GM23338 (cell line): ENCODE measurements at regions not wholly inside any gene's neighbourhood (a gene's known extent, or its start where the extent isn't known, plus 50 kb on each side); places are given as distances from the start of the nearest gene placed in this dataset.

ENCODE experiments used
- ATAC-seq: fragments of 200-7000 bp; cut with Tn5 transposase; 3 replicates; pipeline ENCODE4 v1.9.1; 2020
- DNase-seq: peaks from one replicate; pipeline ENCODE4 v3.0.0-alpha.2; 2015; ENCODE audit warnings: low spot score
- H2AFZ ChIP-seq: fragments of 200-600 bp; sonication (generic); 2 replicates; pipeline ENCODE4 v1.8.0; 2016; ENCODE audit warnings: antibody characterized with exemption, mild to moderate bottlenecking, moderate library complexity
- H3F3A ChIP-seq: fragments of 200-600 bp; sonication (generic); replicated peaks from 2 replicates; pipeline ENCODE4 v1.8.0; 2017; ENCODE audit warnings: antibody characterized with exemption, mixed run types, low read depth
- H3K27ac ChIP-seq: fragments of 200-600 bp; sonication (generic); 2 replicates; pipeline ENCODE4 v1.6.1; 2016; ENCODE audit warnings: low read depth
- H3K27me3 ChIP-seq: fragments of 200-600 bp; sonication (generic); 2 replicates; pipeline ENCODE4 v1.8.0; 2016; ENCODE audit warnings: mild to moderate bottlenecking, mixed run types, moderate library complexity; ENCODE audit not compliant: insufficient read depth
- H3K36me3 ChIP-seq: fragments of 200-600 bp; sonication (generic); 2 replicates; pipeline ENCODE4 v1.8.0; 2016; ENCODE audit warnings: mild to moderate bottlenecking; ENCODE audit not compliant: insufficient read depth
- H3K4me1 ChIP-seq: fragments of 200-600 bp; sonication (generic); 2 replicates; pipeline ENCODE4 v1.8.0; 2016; ENCODE audit warnings: mild to moderate bottlenecking, moderate library complexity; ENCODE audit not compliant: insufficient read depth
- H3K4me2 ChIP-seq: fragments of 200-600 bp; sonication (generic); 2 replicates; pipeline ENCODE4 v1.7.1; 2017; ENCODE audit warnings: mixed run types
- H3K4me3 ChIP-seq: fragments of 200-600 bp; sonication (generic); 2 replicates; pipeline ENCODE4 v1.6.1; 2016; ENCODE audit warnings: mixed run types
- H3K79me2 ChIP-seq: fragments of 200-600 bp; sonication (generic); replicated peaks from 2 replicates; pipeline ENCODE4 v1.8.0; 2017; ENCODE audit warnings: mild to moderate bottlenecking; ENCODE audit not compliant: insufficient read depth
- H3K9me2 ChIP-seq: fragments of 200-600 bp; sonication (generic); 2 replicates; pipeline ENCODE4 v1.8.0; 2017; ENCODE audit not compliant: insufficient read depth
- H4K20me1 ChIP-seq: fragments of 200-600 bp; sonication (generic); replicated peaks from 2 replicates; pipeline ENCODE4 v1.8.0; 2017; ENCODE audit warnings: mild to moderate bottlenecking; ENCODE audit not compliant: insufficient read depth
- H3K27ac Mint-ChIP-seq: 2 replicates; pipeline ENCODE4 v1.8.0; 2020; ENCODE audit warnings: inconsistent platforms, mild to moderate bottlenecking, moderate library complexity, mixed read lengths
- H3K27me3 Mint-ChIP-seq: 3 replicates; pipeline ENCODE4 v1.8.0; 2022; ENCODE audit warnings: low read depth, mild to moderate bottlenecking, moderate library complexity, mixed read lengths, inconsistent platforms; ENCODE audit not compliant: insufficient read depth, poor library complexity
- H3K36me3 Mint-ChIP-seq: 3 replicates; pipeline ENCODE4 v1.8.0; 2021; ENCODE audit warnings: low read depth, mild to moderate bottlenecking, inconsistent platforms, moderate library complexity, mixed read lengths
- H3K4me1 Mint-ChIP-seq: 3 replicates; pipeline ENCODE4 v1.8.0; 2020; ENCODE audit warnings: mild to moderate bottlenecking, inconsistent platforms, mixed read lengths
- H3K4me3 Mint-ChIP-seq: 3 replicates; pipeline ENCODE4 v1.8.0; 2021; ENCODE audit warnings: moderate library complexity, mild to moderate bottlenecking, inconsistent platforms, mixed read lengths
- H3K9me3 Mint-ChIP-seq: 3 replicates; pipeline ENCODE4 v1.8.0; 2020; ENCODE audit warnings: moderate library complexity, mild to moderate bottlenecking, inconsistent platforms, mixed read lengths
- CREB1 ChIP-seq: fragments of 250-450 bp; sonication (Bioruptor Pico); IDR thresholded peaks from 2 replicates; pipeline ENCODE4 v1.5.0; 2020; ENCODE audit warnings: low read depth, mild to moderate bottlenecking, moderate library complexity
- ETS1 ChIP-seq: IDR thresholded peaks from 2 replicates; pipeline ENCODE4 v1.6.1; 2016; ENCODE audit warnings: antibody characterized with exemption
- EZH2 ChIP-seq: fragments of 200-600 bp; sonication (generic); IDR thresholded peaks from one replicate; pipeline ENCODE4 v1.8.0; 2017; ENCODE audit warnings: antibody characterized with exemption, mild to moderate bottlenecking, low read depth; ENCODE audit not compliant: unreplicated experiment
- EZH2phosphoT487 ChIP-seq: fragments of 200-600 bp; sonication (generic); IDR thresholded peaks from one replicate; pipeline ENCODE4 v1.8.1; 2018; ENCODE audit warnings: antibody characterized with exemption; ENCODE audit not compliant: unreplicated experiment
- JUNB ChIP-seq: IDR thresholded peaks from one replicate; pipeline ENCODE4 v1.6.1; 2016; ENCODE audit warnings: antibody characterized with exemption; ENCODE audit not compliant: unreplicated experiment
- NANOG ChIP-seq: IDR thresholded peaks from 2 replicates; pipeline ENCODE4 v1.6.1; 2016; ENCODE audit warnings: antibody characterized with exemption, borderline replicate concordance
- POLR2AphosphoS5 ChIP-seq: IDR thresholded peaks from 2 replicates; pipeline ENCODE4 v1.6.1; 2016; ENCODE audit warnings: antibody characterized with exemption, low read depth
- REST ChIP-seq: IDR thresholded peaks from one replicate; pipeline ENCODE4 v1.6.1; 2018; ENCODE audit warnings: antibody characterized with exemption; ENCODE audit not compliant: unreplicated experiment
- STAT1 ChIP-seq: IDR thresholded peaks from one replicate; pipeline ENCODE4 v1.6.1; 2016; ENCODE audit warnings: antibody characterized with exemption; ENCODE audit not compliant: unreplicated experiment
- ZNF114 ChIP-seq: fragments of 250-450 bp; sonication (Bioruptor Pico); IDR thresholded peaks from 2 replicates; pipeline ENCODE4 v1.5.0; 2020; ENCODE audit warnings: mild to moderate bottlenecking, moderate library complexity
- ZNF331 ChIP-seq: fragments of 250-450 bp; sonication (Bioruptor Pico); IDR thresholded peaks from 2 replicates; pipeline ENCODE4 v1.5.0; 2020; ENCODE audit warnings: low read depth, mild to moderate bottlenecking, moderate library complexity
- TF ChIP-seq, protein P1 (sequence below), 2 experiments: fragments of 200-600 bp in 1 of 2; sonication (generic) in 1 of 2; conservative IDR thresholded peaks; 2 replicates each; pipeline versions ENCODE4 v1.5.1 to v1.6.1; 2016 to 2017; ENCODE audit warnings: antibody characterized with exemption in 2 of 2, low read depth in 2 of 2, mild to moderate bottlenecking in 2 of 2, moderate library complexity in 1 of 2
- TF ChIP-seq, protein P2 (sequence below): fragments of 250-450 bp; sonication (Bioruptor Pico); IDR thresholded peaks from 2 replicates; pipeline ENCODE4 v1.5.0; 2020; ENCODE audit warnings: mild to moderate bottlenecking, moderate library complexity

- Histone ChIP-seq H4K20me1 (no peaks in the 10 kb centered on the region), H3F3A (no peaks in the 10 kb centered on the region), H3K4me3 (no peak overlapping the region), H3K4me2 (no peak overlapping the region), H3K27ac (no peak overlapping the region), H3K36me3 (no peaks in the 10 kb centered on the region), H3K27me3 (no peaks in the 10 kb centered on the region), H3K79me2 (no peaks in the 10 kb centered on the region), H3K4me1 (peaks cover 17% of the 10 kb centered on the region), H2AFZ (no peak overlapping the region), H3K9me2 (peaks cover 10% of the 10 kb centered on the region; the same call in 1 of the 2 replicates)
- TF ChIP-seq EZH2: no peak
- TF ChIP-seq JUNB: no peak
- TF ChIP-seq POLR2AphosphoS5: no peak
- TF ChIP-seq EZH2phosphoT487: no peak
- TF ChIP-seq ZNF331 (CRISPR knock-in tag): no peak
- TF ChIP-seq CREB1 (CRISPR knock-in tag): no peak
- TF ChIP-seq STAT1: no peak
- TF ChIP-seq ETS1: no peak
- TF ChIP-seq, protein P1, sequence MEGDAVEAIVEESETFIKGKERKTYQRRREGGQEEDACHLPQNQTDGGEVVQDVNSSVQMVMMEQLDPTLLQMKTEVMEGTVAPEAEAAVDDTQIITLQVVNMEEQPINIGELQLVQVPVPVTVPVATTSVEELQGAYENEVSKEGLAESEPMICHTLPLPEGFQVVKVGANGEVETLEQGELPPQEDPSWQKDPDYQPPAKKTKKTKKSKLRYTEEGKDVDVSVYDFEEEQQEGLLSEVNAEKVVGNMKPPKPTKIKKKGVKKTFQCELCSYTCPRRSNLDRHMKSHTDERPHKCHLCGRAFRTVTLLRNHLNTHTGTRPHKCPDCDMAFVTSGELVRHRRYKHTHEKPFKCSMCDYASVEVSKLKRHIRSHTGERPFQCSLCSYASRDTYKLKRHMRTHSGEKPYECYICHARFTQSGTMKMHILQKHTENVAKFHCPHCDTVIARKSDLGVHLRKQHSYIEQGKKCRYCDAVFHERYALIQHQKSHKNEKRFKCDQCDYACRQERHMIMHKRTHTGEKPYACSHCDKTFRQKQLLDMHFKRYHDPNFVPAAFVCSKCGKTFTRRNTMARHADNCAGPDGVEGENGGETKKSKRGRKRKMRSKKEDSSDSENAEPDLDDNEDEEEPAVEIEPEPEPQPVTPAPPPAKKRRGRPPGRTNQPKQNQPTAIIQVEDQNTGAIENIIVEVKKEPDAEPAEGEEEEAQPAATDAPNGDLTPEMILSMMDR (conservative IDR thresholded peaks at IDR 0.05; ENCODE audit: low read depth in 2 of 2): no peak
- no peak for TF ChIP-seq ZNF114 (CRISPR knock-in tag)
- TF ChIP-seq NANOG: no peak
- TF ChIP-seq, protein P2, sequence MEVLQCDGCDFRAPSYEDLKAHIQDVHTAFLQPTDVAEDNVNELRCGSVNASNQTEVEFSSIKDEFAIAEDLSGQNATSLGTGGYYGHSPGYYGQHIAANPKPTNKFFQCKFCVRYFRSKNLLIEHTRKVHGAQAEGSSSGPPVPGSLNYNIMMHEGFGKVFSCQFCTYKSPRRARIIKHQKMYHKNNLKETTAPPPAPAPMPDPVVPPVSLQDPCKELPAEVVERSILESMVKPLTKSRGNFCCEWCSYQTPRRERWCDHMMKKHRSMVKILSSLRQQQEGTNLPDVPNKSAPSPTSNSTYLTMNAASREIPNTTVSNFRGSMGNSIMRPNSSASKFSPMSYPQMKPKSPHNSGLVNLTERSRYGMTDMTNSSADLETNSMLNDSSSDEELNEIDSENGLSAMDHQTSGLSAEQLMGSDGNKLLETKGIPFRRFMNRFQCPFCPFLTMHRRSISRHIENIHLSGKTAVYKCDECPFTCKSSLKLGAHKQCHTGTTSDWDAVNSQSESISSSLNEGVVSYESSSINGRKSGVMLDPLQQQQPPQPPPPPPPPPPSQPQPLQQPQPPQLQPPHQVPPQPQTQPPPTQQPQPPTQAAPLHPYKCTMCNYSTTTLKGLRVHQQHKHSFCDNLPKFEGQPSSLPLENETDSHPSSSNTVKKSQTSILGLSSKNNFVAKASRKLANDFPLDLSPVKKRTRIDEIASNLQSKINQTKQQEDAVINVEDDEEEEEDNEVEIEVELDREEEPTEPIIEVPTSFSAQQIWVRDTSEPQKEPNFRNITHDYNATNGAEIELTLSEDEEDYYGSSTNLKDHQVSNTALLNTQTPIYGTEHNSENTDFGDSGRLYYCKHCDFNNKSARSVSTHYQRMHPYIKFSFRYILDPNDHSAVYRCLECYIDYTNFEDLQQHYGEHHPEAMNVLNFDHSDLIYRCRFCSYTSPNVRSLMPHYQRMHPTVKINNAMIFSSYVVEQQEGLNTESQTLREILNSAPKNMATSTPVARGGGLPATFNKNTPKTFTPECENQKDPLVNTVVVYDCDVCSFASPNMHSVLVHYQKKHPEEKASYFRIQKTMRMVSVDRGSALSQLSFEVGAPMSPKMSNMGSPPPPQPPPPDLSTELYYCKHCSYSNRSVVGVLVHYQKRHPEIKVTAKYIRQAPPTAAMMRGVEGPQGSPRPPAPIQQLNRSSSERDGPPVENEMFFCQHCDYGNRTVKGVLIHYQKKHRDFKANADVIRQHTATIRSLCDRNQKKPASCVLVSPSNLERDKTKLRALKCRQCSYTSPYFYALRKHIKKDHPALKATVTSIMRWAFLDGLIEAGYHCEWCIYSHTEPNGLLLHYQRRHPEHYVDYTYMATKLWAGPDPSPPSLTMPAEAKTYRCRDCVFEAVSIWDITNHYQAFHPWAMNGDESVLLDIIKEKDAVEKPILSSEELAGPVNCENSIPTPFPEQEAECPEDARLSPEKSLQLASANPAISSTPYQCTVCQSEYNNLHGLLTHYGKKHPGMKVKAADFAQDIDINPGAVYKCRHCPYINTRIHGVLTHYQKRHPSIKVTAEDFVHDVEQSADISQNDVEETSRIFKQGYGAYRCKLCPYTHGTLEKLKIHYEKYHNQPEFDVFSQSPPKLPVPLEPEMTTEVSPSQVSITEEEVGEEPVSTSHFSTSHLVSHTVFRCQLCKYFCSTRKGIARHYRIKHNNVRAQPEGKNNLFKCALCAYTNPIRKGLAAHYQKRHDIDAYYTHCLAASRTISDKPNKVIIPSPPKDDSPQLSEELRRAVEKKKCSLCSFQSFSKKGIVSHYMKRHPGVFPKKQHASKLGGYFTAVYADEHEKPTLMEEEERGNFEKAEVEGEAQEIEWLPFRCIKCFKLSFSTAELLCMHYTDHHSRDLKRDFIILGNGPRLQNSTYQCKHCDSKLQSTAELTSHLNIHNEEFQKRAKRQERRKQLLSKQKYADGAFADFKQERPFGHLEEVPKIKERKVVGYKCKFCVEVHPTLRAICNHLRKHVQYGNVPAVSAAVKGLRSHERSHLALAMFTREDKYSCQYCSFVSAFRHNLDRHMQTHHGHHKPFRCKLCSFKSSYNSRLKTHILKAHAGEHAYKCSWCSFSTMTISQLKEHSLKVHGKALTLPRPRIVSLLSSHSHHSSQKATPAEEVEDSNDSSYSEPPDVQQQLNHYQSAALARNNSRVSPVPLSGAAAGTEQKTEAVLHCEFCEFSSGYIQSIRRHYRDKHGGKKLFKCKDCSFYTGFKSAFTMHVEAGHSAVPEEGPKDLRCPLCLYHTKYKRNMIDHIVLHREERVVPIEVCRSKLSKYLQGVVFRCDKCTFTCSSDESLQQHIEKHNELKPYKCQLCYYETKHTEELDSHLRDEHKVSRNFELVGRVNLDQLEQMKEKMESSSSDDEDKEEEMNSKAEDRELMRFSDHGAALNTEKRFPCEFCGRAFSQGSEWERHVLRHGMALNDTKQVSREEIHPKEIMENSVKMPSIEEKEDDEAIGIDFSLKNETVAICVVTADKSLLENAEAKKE (CRISPR knock-in tag): no peak
- TF ChIP-seq REST: no peak
- H3K9me3 Mint-ChIP-seq: peaks cover 14% of the 10 kb centered on the region; the same call in 1 of the 3 replicates
- ATAC-seq (no peak), DNase-seq (no peak)
- no peak overlapping the region for H3K27ac Mint-ChIP-seq
- peaks cover 14% of the 10 kb centered on the region for H3K36me3 Mint-ChIP-seq
- H3K4me1 Mint-ChIP-seq: peaks cover 9% of the 10 kb centered on the region
- no peaks in the 10 kb centered on the region for H3K27me3 Mint-ChIP-seq
- no peak overlapping the region for H3K4me3 Mint-ChIP-seq
Observed at GRCh38 chr21:20591284-20591683, 406.9 kb upstream of the NCAM2 start.
